H9 (cell line): ENCODE measurements at regions not wholly inside any gene's neighbourhood (a gene's known extent, or its start where the extent isn't known, plus 50 kb on each side); places are given as distances from the start of the nearest gene placed in this dataset.

ENCODE experiments used
- DNase-seq: peaks from one replicate; pipeline ENCODE4 v3.0.0-alpha.2; 2017
- H2AFZ ChIP-seq: one replicate; pipeline ENCODE4 v1.6.1; 2013; ENCODE audit warnings: mild to moderate bottlenecking, low read length, control low read depth, moderate library complexity
- H2AK5ac ChIP-seq: 2 replicates; pipeline ENCODE4 v1.6.1; 2013; ENCODE audit warnings: low read length, control low read depth, mixed read lengths; ENCODE audit not compliant: insufficient read length
- H2BK120ac ChIP-seq: one replicate; pipeline ENCODE4 v1.6.1; 2013; ENCODE audit warnings: low read depth, mild to moderate bottlenecking, low read length, control low read depth, inconsistent platforms; ENCODE audit not compliant: poor library complexity, severe bottlenecking
- H2BK12ac ChIP-seq: 2 replicates; pipeline ENCODE4 v1.6.1; 2013; ENCODE audit warnings: low read length, control low read depth, mixed read lengths, low read depth; ENCODE audit not compliant: insufficient read length
- H2BK15ac ChIP-seq: 2 replicates; pipeline ENCODE4 v1.6.1; 2013; ENCODE audit warnings: low read depth, low read length, control low read depth
- H2BK20ac ChIP-seq: one replicate; pipeline ENCODE4 v1.6.1; 2013; ENCODE audit warnings: low read depth, mild to moderate bottlenecking, low read length, control low read depth, inconsistent platforms; ENCODE audit not compliant: poor library complexity, severe bottlenecking
- H2BK5ac ChIP-seq: 2 replicates; pipeline ENCODE4 v1.6.1; 2013; ENCODE audit warnings: low read length, control low read depth, mixed read lengths; ENCODE audit not compliant: insufficient read length
- H3K14ac ChIP-seq: 2 replicates; pipeline ENCODE4 v1.6.1; 2013; ENCODE audit warnings: low read length, control low read depth; ENCODE audit not compliant: insufficient read depth
- H3K18ac ChIP-seq: 2 replicates; pipeline ENCODE4 v1.6.1; 2013; ENCODE audit warnings: low read depth, mild to moderate bottlenecking, mixed read lengths, low read length, control low read depth; ENCODE audit not compliant: insufficient read length
- H3K23ac ChIP-seq: 2 replicates; pipeline ENCODE4 v1.6.1; 2013; ENCODE audit warnings: low read length, control low read depth, mixed read lengths, low read depth; ENCODE audit not compliant: insufficient read length
- H3K23me2 ChIP-seq: 2 replicates; pipeline ENCODE4 v1.6.1; 2013; ENCODE audit warnings: low read depth, mild to moderate bottlenecking, mixed read lengths, low read length, control low read depth; ENCODE audit not compliant: insufficient read length, poor library complexity, severe bottlenecking
- H3K27ac ChIP-seq: 2 replicates; pipeline ENCODE4 v1.5.1; 2013; ENCODE audit warnings: low read length, control low read depth, mixed read lengths, low read depth; ENCODE audit not compliant: insufficient read length
- H3K27me3 ChIP-seq: 2 replicates; pipeline ENCODE4 v1.6.1; 2013; ENCODE audit warnings: low read length, control low read depth, inconsistent platforms; ENCODE audit not compliant: insufficient read depth
- H3K4ac ChIP-seq: 2 replicates; pipeline ENCODE4 v1.6.1; 2013; ENCODE audit warnings: low read depth, mild to moderate bottlenecking, control low read depth, inconsistent platforms, low read length, moderate library complexity
- H3K4me1 ChIP-seq: 2 replicates; pipeline ENCODE4 v1.6.1; 2013; ENCODE audit warnings: low read length, control low read depth, inconsistent platforms; ENCODE audit not compliant: insufficient read depth
- H3K4me2 ChIP-seq: 2 replicates; pipeline ENCODE4 v1.6.1; 2013; ENCODE audit warnings: low read length, control low read depth, mixed read lengths; ENCODE audit not compliant: insufficient read length, insufficient read depth
- H3K56ac ChIP-seq: 2 replicates; pipeline ENCODE4 v1.6.1; 2013; ENCODE audit warnings: low read depth, mild to moderate bottlenecking, mixed read lengths, low read length, control low read depth; ENCODE audit not compliant: insufficient read length
- H3K79me1 ChIP-seq: 2 replicates; pipeline ENCODE4 v1.6.1; 2013; ENCODE audit warnings: low read depth, mild to moderate bottlenecking, moderate library complexity, low read length, control low read depth, inconsistent platforms; ENCODE audit not compliant: insufficient read depth, poor library complexity, severe bottlenecking
- H3K79me2 ChIP-seq: 2 replicates; pipeline ENCODE4 v1.6.1; 2013; ENCODE audit warnings: low read length, control low read depth, inconsistent platforms; ENCODE audit not compliant: insufficient read depth
- H3K9ac ChIP-seq: 2 replicates; pipeline ENCODE4 v1.6.1; 2013; ENCODE audit warnings: low read length, control low read depth, mixed read lengths; ENCODE audit not compliant: insufficient read length; ENCODE audit errors: extremely low read depth
- H3K9me3 ChIP-seq: one replicate; pipeline ENCODE4 v1.6.1; 2013; ENCODE audit warnings: low read depth, low read length, inconsistent platforms; ENCODE audit not compliant: control insufficient read depth
- H3T11ph ChIP-seq: one replicate; pipeline ENCODE4 v1.6.1; 2013; ENCODE audit warnings: mild to moderate bottlenecking, low read length, control low read depth, inconsistent platforms
- H4K20me1 ChIP-seq: one replicate; pipeline ENCODE4 v1.6.1; 2013; ENCODE audit not compliant: control insufficient read depth, insufficient read length, insufficient read depth
- H4K5ac ChIP-seq: 2 replicates; pipeline ENCODE4 v1.6.1; 2013; ENCODE audit warnings: low read depth, mild to moderate bottlenecking, mixed read lengths, low read length, control low read depth; ENCODE audit not compliant: insufficient read length
- H4K8ac ChIP-seq: replicated peaks from 2 replicates; pipeline ENCODE4 v1.6.1; 2013; ENCODE audit warnings: low read length, control low read depth, mixed read lengths, low read depth; ENCODE audit not compliant: insufficient read length
- H4K91ac ChIP-seq: 2 replicates; pipeline ENCODE4 v1.6.1; 2013; ENCODE audit warnings: low read depth, mild to moderate bottlenecking, moderate library complexity, mixed read lengths, low read length, control low read depth; ENCODE audit not compliant: insufficient read length
- H3K27ac Mint-ChIP-seq, 3 experiments: 2 replicates in 2 of 3; 3 replicates in 1 of 3; pipeline ENCODE4 v1.8.0; 2020 to 2021; ENCODE audit warnings: mixed read lengths in 3 of 3, mild to moderate bottlenecking in 1 of 3, moderate library complexity in 1 of 3
- H3K27me3 Mint-ChIP-seq: 2 replicates; pipeline ENCODE4 v1.8.0; 2021; ENCODE audit warnings: low read depth, mild to moderate bottlenecking, moderate library complexity, mixed read lengths
- H3K36me3 Mint-ChIP-seq, 3 experiments: 2 replicates in 2 of 3; 3 replicates in 1 of 3; pipeline ENCODE4 v1.8.0; 2020 to 2021; ENCODE audit warnings: low read depth in 3 of 3, mixed read lengths in 3 of 3; ENCODE audit not compliant: insufficient read depth in 1 of 3
- H3K4me1 Mint-ChIP-seq, 2 experiments: 2 replicates each; pipeline ENCODE4 v1.8.0; 2020; ENCODE audit warnings: mixed read lengths in 2 of 2
- H3K4me3 Mint-ChIP-seq, 2 experiments: 2 replicates in 1 of 2; 3 replicates in 1 of 2; pipeline ENCODE4 v1.8.0; 2020 to 2021; ENCODE audit warnings: mild to moderate bottlenecking in 2 of 2, mixed read lengths in 2 of 2, moderate library complexity in 1 of 2
- H3K9me3 Mint-ChIP-seq, 2 experiments: 2 replicates in 1 of 2; 3 replicates in 1 of 2; pipeline ENCODE4 v1.8.0; 2020; ENCODE audit warnings: mild to moderate bottlenecking in 2 of 2, mixed read lengths in 2 of 2, moderate library complexity in 1 of 2
- WGBS: extraction: QIAGEN DNeasy Blood & Tissue Kit; methylation state at CpG from one replicate; pipeline ENCODE4 v1.1.7; 2013; ENCODE audit warnings: missing lambda C conversion rate, low lambda C conversion rate, mixed read lengths; ENCODE audit not compliant: insufficient read length; ENCODE audit errors: extremely low coverage; 5-methylcytosine and 5-hydroxymethylcytosine counted together
- TF ChIP-seq, protein P1 (sequence below): fragments of 200-600 bp; sonication (generic); conservative IDR thresholded peaks from 3 replicates; pipeline ENCODE4 v1.8.0; 2021; ENCODE audit warnings: antibody characterized with exemption, mild to moderate bottlenecking

GRCh38 chr9:78574354-78575045, 277.6 kb downstream of the PSAT1 start:
- H3K27ac Mint-ChIP-seq, result 0 out of 7 replicates have a peak overlapping the region, but pooled peaks of 1 of the 3 experiments have one; percentile 12
- 0 out of 5 replicates have a peak overlapping the region, but pooled peaks of 1 of the 2 experiments have one; percentile 21 for H3K4me3 Mint-ChIP-seq

More at GRCh38 chr9:78574354-78575045, 277.6 kb downstream of the PSAT1 start:
- H3K4me2 ChIP-seq, result no peak overlapping the region
- no peak overlapping the region for H2BK20ac ChIP-seq
- no peak for DNase-seq
- H4K8ac ChIP-seq, result no peak overlapping the region
- H3K27me3 ChIP-seq, result no peaks in the 10 kb centered on the region
- H3K79me2 ChIP-seq, result no peaks in the 10 kb centered on the region
- no peak overlapping the region for H3T11ph ChIP-seq
- no peak overlapping the region for H3K27ac ChIP-seq
- no peak overlapping the region for H3K18ac ChIP-seq
- no peaks in the 10 kb centered on the region for H3K23me2 ChIP-seq
- Mint-ChIP-seq H3K36me3 (no peaks in the 10 kb centered on the region), H3K4me1 (peaks cover 43 to 62% of the 10 kb centered on the region in 2 experiments), H3K27me3 (no peaks in the 10 kb centered on the region), H3K9me3 (no peaks in the 10 kb centered on the region)
- no peak overlapping the region for H3K4ac ChIP-seq
- H2BK12ac ChIP-seq, result no peak overlapping the region
- no peaks in the 10 kb centered on the region for H3K79me1 ChIP-seq
- H4K5ac ChIP-seq, result no peak overlapping the region
- no peak overlapping the region for H3K14ac ChIP-seq
- H4K20me1 ChIP-seq, result no peaks in the 10 kb centered on the region
- H2BK15ac ChIP-seq, result no peak overlapping the region
- TF ChIP-seq, protein P1, sequence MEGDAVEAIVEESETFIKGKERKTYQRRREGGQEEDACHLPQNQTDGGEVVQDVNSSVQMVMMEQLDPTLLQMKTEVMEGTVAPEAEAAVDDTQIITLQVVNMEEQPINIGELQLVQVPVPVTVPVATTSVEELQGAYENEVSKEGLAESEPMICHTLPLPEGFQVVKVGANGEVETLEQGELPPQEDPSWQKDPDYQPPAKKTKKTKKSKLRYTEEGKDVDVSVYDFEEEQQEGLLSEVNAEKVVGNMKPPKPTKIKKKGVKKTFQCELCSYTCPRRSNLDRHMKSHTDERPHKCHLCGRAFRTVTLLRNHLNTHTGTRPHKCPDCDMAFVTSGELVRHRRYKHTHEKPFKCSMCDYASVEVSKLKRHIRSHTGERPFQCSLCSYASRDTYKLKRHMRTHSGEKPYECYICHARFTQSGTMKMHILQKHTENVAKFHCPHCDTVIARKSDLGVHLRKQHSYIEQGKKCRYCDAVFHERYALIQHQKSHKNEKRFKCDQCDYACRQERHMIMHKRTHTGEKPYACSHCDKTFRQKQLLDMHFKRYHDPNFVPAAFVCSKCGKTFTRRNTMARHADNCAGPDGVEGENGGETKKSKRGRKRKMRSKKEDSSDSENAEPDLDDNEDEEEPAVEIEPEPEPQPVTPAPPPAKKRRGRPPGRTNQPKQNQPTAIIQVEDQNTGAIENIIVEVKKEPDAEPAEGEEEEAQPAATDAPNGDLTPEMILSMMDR, result no peak
- no peak overlapping the region for H3K56ac ChIP-seq
- H2AFZ ChIP-seq, result no peak overlapping the region
- H3K4me1 ChIP-seq, result peaks cover 3% of the 10 kb centered on the region; the same call in 1 of the 2 replicates
- H2AK5ac ChIP-seq, result no peak overlapping the region
- H4K91ac ChIP-seq, result no peak overlapping the region
- no peak overlapping the region for H3K9ac ChIP-seq
- H3K9me3 ChIP-seq, result no peaks in the 10 kb centered on the region
- WGBS, result no CpG with 5 or more reads among the region's 7 CpGs
- no peak overlapping the region for H2BK5ac ChIP-seq
- no peak overlapping the region for H3K23ac ChIP-seq
- no peak overlapping the region for H2BK120ac ChIP-seq
